ENCODE measurements at regions not wholly inside any gene's neighbourhood (a gene's known extent, or its start where the extent isn't known, plus 50 kb on each side); places are given as distances from the start of the nearest gene placed in this dataset.
A peak's percentile ranks its signal among the peaks of the same experiment; 100 is the strongest.

DNA sequence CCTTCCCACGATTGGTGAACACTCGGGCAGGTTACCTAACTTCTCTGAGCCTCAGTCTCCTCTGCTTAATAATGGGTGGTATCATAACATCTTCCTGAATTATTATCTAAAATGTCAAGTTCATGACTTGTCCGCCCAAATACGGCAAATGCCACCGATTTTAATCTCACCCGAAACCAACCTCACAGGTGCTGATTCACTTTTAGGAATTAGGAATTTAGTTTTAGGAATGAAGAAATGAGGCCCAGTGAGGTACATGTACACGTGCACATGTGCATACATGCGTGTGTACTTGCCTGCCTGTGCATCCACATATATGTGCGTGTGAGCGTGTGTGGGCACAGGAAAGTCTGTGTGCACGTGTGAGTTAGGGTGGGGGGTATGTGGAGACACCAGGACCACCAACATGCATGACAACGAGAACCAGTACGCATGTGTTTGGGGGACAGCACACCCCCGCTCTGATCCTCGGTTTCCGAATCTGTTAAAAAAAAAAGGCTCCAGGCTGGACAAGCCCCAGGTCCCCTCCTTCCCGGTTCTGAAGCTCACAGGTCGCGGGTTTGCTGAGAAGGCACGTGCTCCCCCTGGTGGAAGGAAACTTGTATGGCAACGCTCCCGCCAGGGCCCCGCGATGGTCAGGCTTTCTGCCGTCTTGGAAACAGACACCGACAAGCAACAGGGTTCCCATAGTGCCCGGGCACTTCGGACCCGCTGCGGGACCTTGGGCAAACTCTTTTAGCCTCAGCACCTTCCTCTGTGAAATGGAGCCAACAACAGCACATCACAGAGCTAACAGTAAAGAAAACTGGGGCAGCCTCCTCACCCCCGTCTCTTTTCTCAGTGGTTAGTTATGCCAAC is 219.2 kb downstream of the RBFOX3 start:
- peak; percentile 72 for DNase-seq
- in situ Hi-C loops (cut with MboI; ENCODE audit: low pct_unique_long_range_greater_than_20kb, low sequenced_read_pairs), result loop anchor here (25.0 kb wide), 1 partner anchor 279 kb away; no protein-coding TSS in a partner anchor

DNA sequence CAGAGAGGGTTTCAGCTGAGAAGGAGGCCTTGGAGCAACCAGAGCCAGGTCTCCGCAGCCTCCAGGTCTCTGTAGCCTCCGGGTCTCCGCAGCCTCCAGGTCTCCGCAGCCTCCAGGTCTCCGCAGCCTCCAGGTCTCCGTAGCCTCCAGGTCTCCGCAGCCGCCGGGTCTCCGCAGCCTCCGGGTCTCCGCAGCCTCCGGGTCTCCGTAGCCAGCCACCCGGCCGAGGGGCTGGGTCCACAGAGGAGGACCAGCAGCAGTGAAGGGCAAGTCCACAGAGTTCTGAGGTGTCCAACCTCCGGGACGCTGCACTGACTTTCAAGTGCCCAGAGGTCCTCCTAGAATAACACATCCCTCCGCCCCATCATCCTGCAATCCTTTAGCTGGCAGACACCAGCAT is 221.0 kb downstream of the RBFOX3 start:
- DNase-seq, result no peak
- in situ Hi-C loops (cut with MboI; ENCODE audit: low pct_unique_long_range_greater_than_20kb, low sequenced_read_pairs), result loop anchor here (25.0 kb wide), 1 partner anchor 278 kb away; no protein-coding TSS in a partner anchor

GRCh38 chr17:79388556-79389295 is 222.1 kb downstream of the RBFOX3 start:
- peak; percentile 42 for DNase-seq
- in situ Hi-C loops (cut with MboI; ENCODE audit: low pct_unique_long_range_greater_than_20kb, low sequenced_read_pairs), result loop anchor here (25.0 kb wide), 1 partner anchor 276 kb away; no protein-coding TSS in a partner anchor

DNA sequence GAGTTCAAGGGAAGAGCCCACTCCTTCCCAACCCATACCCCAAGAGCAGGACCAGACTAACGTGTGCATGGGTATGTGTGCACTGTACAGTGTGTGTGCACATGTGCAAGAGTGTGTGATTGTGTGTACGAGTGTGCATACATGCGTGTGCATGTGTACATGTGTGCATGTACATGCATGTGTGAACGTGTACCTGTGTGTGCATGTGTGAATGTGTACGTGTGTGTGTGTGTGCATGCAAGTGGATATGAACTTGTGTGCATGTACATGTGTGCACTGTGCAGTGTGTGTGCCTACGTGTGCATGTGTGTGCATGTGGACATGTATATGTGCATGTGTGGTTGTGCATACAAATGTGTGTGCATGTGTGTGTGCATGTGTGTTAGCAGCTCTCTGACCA is 223.1 kb downstream of the RBFOX3 start:
- no peak for DNase-seq
- in situ Hi-C loops (cut with MboI; ENCODE audit: low pct_unique_long_range_greater_than_20kb, low sequenced_read_pairs), result loop anchor here (25.0 kb wide), 1 partner anchor 275 kb away; no protein-coding TSS in a partner anchor

GRCh38 chr17:79385962-79386563 is 224.8 kb downstream of the RBFOX3 start:
- no peak for DNase-seq
- in situ Hi-C loops (cut with MboI; ENCODE audit: low pct_unique_long_range_greater_than_20kb, low sequenced_read_pairs), result loop anchor here (25.0 kb wide), 1 partner anchor 274 kb away; no protein-coding TSS in a partner anchor

- DNase-seq, result no peak
- in situ Hi-C loops (cut with MboI; ENCODE audit: low pct_unique_long_range_greater_than_20kb, low sequenced_read_pairs), result loop anchor here (25.0 kb wide), 1 partner anchor 270 kb away; no protein-coding TSS in a partner anchor
These were observed 228.5 kb downstream of the RBFOX3 start for GRCh38 chr17:79382313-79382712.

- in situ Hi-C loops (cut with MboI; ENCODE audit: low pct_unique_long_range_greater_than_20kb, low sequenced_read_pairs), result loop anchor here (25.0 kb wide), 1 partner anchor 268 kb away; no protein-coding TSS in a partner anchor
These were observed 231.0 kb downstream of the RBFOX3 start for GRCh38 chr17:79379700-79380445.

GRCh38 chr17:79377230-79377786 is 233.5 kb downstream of the RBFOX3 start:
- in situ Hi-C loops (cut with MboI; ENCODE audit: low pct_unique_long_range_greater_than_20kb, low sequenced_read_pairs), result loop anchor here (25.0 kb wide), 1 partner anchor 265 kb away; no protein-coding TSS in a partner anchor
- no peak for DNase-seq

More at GRCh38 chr17:79379700-79380445, 231.0 kb downstream of the RBFOX3 start:
- no peak for DNase-seq

DNA sequence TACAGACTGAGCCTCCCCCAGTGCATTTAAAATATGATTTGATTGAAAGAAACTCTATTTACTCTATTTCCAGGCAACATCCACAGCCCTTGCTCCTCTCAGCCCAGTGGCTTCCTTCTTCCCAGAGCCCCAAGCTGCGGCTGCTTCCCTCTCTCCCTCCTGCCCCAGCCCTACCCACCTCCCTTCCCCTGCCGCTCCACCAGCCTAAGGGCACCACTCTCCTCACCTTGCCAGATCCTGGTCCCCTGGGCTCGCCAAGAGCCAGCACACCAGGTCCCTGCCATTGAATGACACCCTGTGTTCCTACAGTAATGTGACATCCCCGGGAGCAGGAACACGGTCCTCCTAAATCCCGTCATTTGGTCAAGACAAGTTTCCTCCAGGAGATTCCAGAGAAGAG is 236.0 kb downstream of the RBFOX3 start:
- in situ Hi-C loops (cut with MboI; ENCODE audit: low pct_unique_long_range_greater_than_20kb, low sequenced_read_pairs), result loop anchor here (25.0 kb wide), 1 partner anchor 263 kb away; no protein-coding TSS in a partner anchor
- DNase-seq, result no peak

DNA sequence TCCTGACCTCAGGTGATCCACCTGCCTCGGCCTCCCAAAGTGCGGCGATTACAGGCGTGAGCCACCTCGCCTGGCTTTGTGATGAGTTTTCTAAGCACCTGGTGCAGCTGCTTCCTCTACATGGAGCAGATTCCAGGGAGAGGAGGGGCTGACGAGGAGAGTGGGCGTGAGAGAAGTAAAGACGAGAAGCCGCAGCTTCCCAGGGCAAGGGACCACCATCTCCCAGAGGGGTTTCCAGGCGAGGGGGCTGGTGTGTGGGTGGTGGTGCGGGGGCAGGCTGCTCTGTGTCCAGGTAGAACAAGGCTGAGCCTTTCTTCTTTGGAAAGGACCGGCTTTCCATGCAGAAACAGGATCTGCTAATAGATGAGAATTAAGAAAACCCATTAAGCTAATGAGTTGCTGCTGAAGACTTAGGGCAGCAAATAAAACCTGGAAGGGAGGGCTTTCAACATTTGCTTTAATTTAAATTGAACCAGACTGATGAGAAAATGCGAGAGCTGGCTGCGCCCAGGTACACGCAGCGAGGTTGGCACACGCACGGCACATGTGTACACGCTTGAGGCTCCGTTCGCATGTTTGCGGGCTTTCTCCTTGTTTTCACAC is 236.7 kb downstream of the RBFOX3 start:
- in situ Hi-C loops (cut with MboI; ENCODE audit: low pct_unique_long_range_greater_than_20kb, low sequenced_read_pairs), result no loop called here
- DNase-seq, result no peak

DNA sequence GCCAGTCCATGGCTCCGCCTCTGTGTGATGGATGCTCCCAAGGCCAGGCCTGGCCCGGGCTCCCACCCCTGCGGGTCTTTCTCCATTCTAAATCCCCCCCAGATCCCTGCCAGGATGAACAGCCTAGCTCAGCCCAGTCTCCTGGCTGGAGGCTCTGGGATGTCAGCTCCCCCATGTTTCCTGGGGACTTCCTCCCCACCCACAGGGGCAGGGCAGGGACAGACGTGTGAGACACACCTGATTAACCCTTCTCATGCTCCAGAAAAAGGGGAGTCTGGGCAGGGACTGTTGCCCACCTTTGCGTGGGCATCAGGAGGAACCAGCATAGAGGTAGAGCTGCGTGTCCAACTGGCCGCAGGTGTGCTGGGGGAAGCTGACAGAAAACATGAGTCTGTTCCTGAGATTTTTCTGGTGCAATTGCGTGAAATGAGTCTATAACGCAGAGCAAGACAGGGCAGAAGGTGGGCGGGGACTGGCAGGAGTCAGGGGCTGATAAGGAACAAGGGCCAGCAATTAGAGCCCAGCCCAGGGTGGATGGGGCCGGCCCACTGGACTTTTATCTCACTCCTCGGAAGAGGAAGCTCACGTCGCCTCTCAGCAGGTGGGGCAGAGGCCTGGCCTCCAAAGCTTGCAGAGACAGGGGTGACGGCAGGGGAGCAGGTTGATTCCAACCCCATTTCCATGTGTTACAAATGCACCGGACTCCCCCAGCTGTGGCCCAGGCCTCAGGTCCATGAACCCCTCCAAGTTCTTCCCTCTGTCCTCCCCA is 238.2 kb downstream of the RBFOX3 start:
- DNase-seq, result no peak
- in situ Hi-C loops (cut with MboI; ENCODE audit: low pct_unique_long_range_greater_than_20kb, low sequenced_read_pairs), result no loop called here

- DNase-seq, result no peak
- in situ Hi-C loops (cut with MboI; ENCODE audit: low pct_unique_long_range_greater_than_20kb, low sequenced_read_pairs), result no loop called here
These were observed 238.9 kb downstream of the RBFOX3 start for GRCh38 chr17:79371984-79372383.

GRCh38 chr17:79370594-79370993 is 240.3 kb downstream of the RBFOX3 start:
- in situ Hi-C loops (cut with MboI; ENCODE audit: low pct_unique_long_range_greater_than_20kb, low sequenced_read_pairs), result no loop called here

GRCh38 chr17:79370126-79370525 is 240.7 kb downstream of the RBFOX3 start:
- no peak for DNase-seq
- in situ Hi-C loops (cut with MboI; ENCODE audit: low pct_unique_long_range_greater_than_20kb, low sequenced_read_pairs), result no loop called here

More at GRCh38 chr17:79370594-79370993, 240.3 kb downstream of the RBFOX3 start:
- no peak for DNase-seq

DNA sequence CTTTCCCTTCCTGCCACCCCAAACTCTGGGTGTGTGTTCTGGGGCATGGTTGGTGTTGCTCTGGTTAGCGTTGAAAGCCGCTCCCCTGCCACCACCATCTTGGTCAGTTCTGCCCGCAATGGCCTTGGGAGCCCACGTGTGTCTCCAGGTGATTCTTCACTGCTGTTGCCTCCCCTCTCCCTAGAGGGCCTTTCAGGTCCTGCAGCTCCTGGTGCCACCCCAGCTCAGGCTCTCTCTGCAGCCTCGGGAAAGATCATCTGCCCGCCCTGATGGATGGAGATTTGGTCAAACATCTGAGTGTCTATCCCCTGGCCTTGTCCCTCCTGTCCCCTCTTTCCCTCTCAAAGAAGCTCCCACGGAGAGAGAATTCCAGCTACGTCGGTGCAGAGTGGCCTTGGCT is 241.3 kb downstream of the RBFOX3 start:
- in situ Hi-C loops (cut with MboI; ENCODE audit: low pct_unique_long_range_greater_than_20kb, low sequenced_read_pairs), result no loop called here
- no peak for DNase-seq

- DNase-seq, result no peak
- in situ Hi-C loops (cut with MboI; ENCODE audit: low pct_unique_long_range_greater_than_20kb, low sequenced_read_pairs), result no loop called here
These were observed 241.8 kb downstream of the RBFOX3 start for GRCh38 chr17:79369001-79369400.

DNA sequence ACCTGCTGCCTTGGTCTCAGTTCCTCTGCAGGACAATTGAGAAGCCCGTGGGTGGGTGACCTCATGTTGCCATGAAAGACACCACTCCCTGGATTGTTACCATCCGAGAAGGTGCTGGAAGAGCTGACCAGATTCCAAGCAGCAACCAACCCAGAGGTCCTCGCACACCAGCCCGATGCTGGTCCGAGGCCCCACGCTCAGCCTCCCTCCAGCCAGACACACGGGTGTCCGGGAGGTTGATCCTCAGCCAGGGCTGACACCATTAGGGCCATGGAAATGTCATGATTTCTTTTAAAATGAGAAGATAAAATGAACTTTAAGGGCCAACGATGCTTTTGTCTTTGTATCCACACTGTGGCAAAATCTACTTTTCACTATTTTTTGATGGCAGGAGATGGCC is 242.3 kb downstream of the RBFOX3 start:
- no peak for DNase-seq
- in situ Hi-C loops (cut with MboI; ENCODE audit: low pct_unique_long_range_greater_than_20kb, low sequenced_read_pairs), result no loop called here

Data from KBM-7 (cell line).